KOPT-K1 (cell line): ENCODE measurements at regions not wholly inside any gene's neighbourhood (a gene's known extent, or its start where the extent isn't known, plus 50 kb on each side); places are given as distances from the start of the nearest gene placed in this dataset.

ENCODE experiments used
- H3K27ac ChIP-seq: fragments of 200-600 bp; sonication (generic); 2 replicates; pipeline ENCODE4 v1.5.1; 2016; ENCODE audit warnings: antibody characterized with exemption, mild to moderate bottlenecking, low read depth, low read length; ENCODE audit not compliant: poor library complexity, severe bottlenecking
- H3K36me3 ChIP-seq: fragments of 200-600 bp; sonication (generic); 2 replicates; pipeline ENCODE4 v1.5.1; 2017; ENCODE audit warnings: antibody characterized with exemption, mild to moderate bottlenecking, low read length, moderate library complexity; ENCODE audit not compliant: insufficient read depth
- H3K9me3 ChIP-seq: fragments of 200-600 bp; sonication (generic); 2 replicates; pipeline ENCODE4 v1.5.1; 2017; ENCODE audit warnings: antibody characterized with exemption, low read length, mild to moderate bottlenecking; ENCODE audit not compliant: insufficient read depth, poor library complexity, severe bottlenecking

GRCh38 chr6:149160943-149161342 is 156.6 kb upstream of the TAB2 start:
- H3K27ac ChIP-seq, result no peak overlapping the region
- no peaks in the 10 kb centered on the region for H3K36me3 ChIP-seq
- H3K9me3 ChIP-seq, result no peaks in the 10 kb centered on the region

DNA sequence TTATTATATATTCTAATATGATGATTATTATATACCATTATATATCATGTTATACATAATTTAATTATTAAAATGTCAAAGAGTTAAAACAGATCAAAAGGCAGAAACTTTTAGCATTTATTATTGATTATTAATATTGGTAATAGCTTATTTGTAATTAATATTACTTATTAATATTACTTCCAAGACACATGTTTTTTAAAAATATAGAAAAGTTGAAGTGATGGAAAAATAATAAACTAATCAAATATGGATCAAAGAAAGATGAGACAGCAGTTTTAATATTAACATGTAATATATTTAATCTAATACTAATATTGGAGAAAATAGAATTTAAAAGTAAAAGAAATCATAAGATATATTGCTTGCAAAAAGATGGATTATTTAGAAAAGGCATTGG is 154.6 kb upstream of the TAB2 start:
- no peaks in the 10 kb centered on the region for H3K36me3 ChIP-seq
- H3K27ac ChIP-seq, result no peak overlapping the region

DNA sequence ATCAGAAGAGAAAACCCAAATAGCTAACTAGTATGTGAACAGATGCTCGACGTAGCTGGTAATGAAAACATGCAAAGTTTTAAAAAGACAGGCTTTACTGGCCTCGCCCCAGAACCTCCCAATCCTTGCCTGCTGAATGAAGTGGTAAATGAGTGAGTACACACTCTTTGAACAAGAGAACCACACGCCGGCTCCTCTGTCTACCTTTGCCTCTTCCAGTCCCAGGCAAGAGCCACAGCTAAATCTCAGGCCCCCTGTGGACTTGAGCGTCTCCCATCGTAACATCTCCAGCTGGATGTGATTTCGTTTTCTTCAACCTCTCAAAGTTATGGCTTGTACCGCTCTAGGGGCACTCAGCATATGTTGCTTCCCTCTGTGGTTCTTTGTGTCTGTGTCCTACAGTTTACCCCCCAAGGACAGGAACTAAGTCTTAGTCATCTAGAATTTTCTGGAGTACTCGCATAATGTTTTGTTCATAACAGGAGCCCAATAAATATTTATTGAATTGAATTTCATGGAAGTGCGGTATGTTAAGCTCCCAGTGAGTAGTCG is 153.2 kb upstream of the TAB2 start:
- Histone ChIP-seq H3K36me3 (no peaks in the 10 kb centered on the region), H3K9me3 (no peaks in the 10 kb centered on the region), H3K27ac (no peak overlapping the region)

More for the DNA sequence above, 154.6 kb upstream of the TAB2 start:
- H3K9me3 ChIP-seq, result no peaks in the 10 kb centered on the region

- Histone ChIP-seq H3K27ac (no peak overlapping the region), H3K36me3 (no peaks in the 10 kb centered on the region), H3K9me3 (no peaks in the 10 kb centered on the region)
Measured at GRCh38 chr6:149166336-149166735, 151.2 kb upstream of the TAB2 start.

DNA sequence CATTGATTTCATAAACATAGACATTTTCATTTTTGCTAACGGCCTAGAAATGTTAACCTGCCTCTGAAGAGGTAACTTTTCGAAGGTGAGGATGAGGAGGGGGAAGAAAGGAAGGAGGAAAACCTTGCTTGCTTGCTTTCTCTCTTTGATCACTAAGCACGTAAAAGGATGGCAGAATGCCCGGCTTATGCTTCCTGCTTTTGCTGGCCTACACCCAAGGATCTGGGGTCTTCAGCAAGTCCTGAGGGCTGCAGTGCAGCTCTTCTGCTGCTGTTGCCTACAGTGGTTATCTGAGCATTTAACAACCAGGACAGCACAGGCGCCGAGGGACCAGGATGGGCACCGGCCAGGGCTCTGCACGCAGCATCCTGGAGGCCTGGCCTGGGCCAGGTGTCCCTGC is 150.8 kb upstream of the TAB2 start:
- H3K9me3 ChIP-seq, result no peaks in the 10 kb centered on the region
- H3K27ac ChIP-seq, result no peak overlapping the region
- H3K36me3 ChIP-seq, result no peaks in the 10 kb centered on the region

DNA sequence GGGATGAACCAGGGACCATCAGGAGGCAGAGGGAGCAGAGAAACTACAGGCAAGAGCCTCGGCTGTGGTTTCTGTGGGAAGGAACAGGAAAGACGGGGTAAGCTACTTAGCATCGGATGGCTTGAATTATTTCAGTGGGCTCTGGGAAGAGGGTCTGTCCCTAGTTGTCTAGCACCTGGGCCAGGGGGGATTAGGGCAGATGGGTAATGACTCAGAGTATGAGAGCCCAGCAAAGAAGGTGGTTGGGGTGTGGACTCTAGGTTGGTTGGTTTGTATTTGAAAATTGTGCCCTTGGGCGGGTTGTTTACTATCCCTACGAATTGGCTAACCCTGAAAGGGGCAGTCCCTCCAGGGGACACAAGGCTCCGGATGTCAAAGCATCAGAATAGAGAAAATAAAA is 148.5 kb upstream of the TAB2 start:
- Histone ChIP-seq H3K9me3 (no peaks in the 10 kb centered on the region), H3K27ac (no peak overlapping the region), H3K36me3 (no peaks in the 10 kb centered on the region)

GRCh38 chr6:149169761-149170511 is 147.6 kb upstream of the TAB2 start:
- no peak overlapping the region for H3K27ac ChIP-seq
- H3K36me3 ChIP-seq, result no peaks in the 10 kb centered on the region
- H3K9me3 ChIP-seq, result no peaks in the 10 kb centered on the region

- Histone ChIP-seq H3K27ac (no peak overlapping the region), H3K36me3 (no peaks in the 10 kb centered on the region)
Measured at GRCh38 chr6:149170564-149171452, 146.7 kb upstream of the TAB2 start.

GRCh38 chr6:149173222-149173621 is 144.3 kb upstream of the TAB2 start:
- H3K9me3 ChIP-seq, result no peaks in the 10 kb centered on the region
- H3K27ac ChIP-seq, result no peak overlapping the region
- H3K36me3 ChIP-seq, result no peaks in the 10 kb centered on the region

More at GRCh38 chr6:149170564-149171452, 146.7 kb upstream of the TAB2 start:
- H3K9me3 ChIP-seq, result no peaks in the 10 kb centered on the region

DNA sequence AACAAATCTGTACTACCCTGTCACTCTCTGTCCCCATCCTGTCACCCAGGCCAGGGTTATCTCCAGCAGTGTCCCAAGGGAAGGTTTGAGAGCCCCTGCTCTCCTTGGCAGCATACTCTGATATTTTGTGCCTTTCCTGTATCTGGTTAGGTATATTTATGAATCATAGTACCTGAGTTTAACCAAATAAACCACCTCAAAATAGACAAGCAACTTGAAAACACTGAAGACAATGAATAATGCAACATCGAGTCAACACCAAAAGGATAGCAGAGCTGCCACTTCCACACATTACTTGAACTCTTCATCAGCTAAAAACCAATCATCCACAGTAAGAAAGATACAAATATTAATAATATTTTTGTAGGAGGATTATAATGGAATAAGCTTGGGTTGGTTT is 142.6 kb upstream of the TAB2 start:
- Histone ChIP-seq H3K27ac (no peak overlapping the region), H3K9me3 (no peaks in the 10 kb centered on the region), H3K36me3 (no peaks in the 10 kb centered on the region)

GRCh38 chr6:149176971-149177667 is 140.4 kb upstream of the TAB2 start:
- H3K27ac ChIP-seq, result no peak overlapping the region
- H3K36me3 ChIP-seq, result no peaks in the 10 kb centered on the region
- H3K9me3 ChIP-seq, result no peaks in the 10 kb centered on the region

DNA sequence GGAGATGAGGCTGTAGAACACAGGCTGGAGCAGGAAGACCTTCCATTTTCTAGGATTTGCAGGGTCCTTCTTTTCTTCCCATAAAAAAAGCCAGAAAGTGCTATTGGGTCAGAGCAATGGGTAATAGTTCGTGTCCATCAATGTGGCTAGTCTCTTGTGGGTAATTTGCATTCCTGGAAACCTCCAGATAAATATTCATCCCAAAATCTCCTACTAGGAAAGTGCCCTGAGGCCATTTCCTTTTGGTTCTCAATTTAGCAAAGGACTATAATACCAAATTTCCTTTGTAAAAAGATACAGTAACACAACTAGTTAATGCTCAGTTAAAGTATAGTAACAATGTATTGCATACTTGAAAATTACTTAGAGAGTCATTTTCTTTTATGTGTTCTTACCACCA is 138.1 kb upstream of the TAB2 start:
- H3K27ac ChIP-seq, result no peak overlapping the region
- no peaks in the 10 kb centered on the region for H3K9me3 ChIP-seq
- no peaks in the 10 kb centered on the region for H3K36me3 ChIP-seq

GRCh38 chr6:149181304-149181703 is 136.2 kb upstream of the TAB2 start:
- no peak overlapping the region for H3K27ac ChIP-seq
- H3K36me3 ChIP-seq, result no peaks in the 10 kb centered on the region
- no peaks in the 10 kb centered on the region for H3K9me3 ChIP-seq

GRCh38 chr6:149182262-149182661 is 135.2 kb upstream of the TAB2 start:
- H3K27ac ChIP-seq, result no peak overlapping the region
- H3K9me3 ChIP-seq, result no peaks in the 10 kb centered on the region
- no peaks in the 10 kb centered on the region for H3K36me3 ChIP-seq

- Histone ChIP-seq H3K9me3 (peaks cover 3% of the 10 kb centered on the region), H3K27ac (no peak overlapping the region), H3K36me3 (no peaks in the 10 kb centered on the region)
Measured at GRCh38 chr6:149184523-149184922, 133.0 kb upstream of the TAB2 start.
